ENCODE measurements at regions not wholly inside any gene's neighbourhood (a gene's known extent, or its start where the extent isn't known, plus 50 kb on each side); places are given as distances from the start of the nearest gene placed in this dataset.

DNA sequence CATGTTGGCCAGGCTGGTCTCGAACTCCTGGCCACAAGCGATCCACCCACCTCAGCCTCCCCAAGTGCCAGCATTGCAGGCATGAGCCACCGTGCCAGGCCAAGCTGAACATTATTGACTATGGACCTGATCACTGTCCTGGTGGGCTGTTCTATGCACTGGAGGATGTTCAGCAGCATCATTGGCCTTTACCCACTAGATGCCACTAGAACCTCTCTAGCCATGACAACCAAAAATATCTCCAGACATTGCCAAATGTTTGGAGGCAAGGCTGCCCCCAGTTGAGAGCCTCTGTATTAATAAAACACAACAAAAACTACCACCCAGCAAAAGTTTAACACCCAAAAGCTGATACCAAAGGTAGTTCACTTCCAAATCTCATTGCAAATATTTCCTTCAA, 110.8 kb upstream of the SOD1 start:
- TF ChIP-seq GATA1 (IDR thresholded peaks at IDR 0.05; ENCODE audit: low read depth, low read length) = no peak
- no peak for TF ChIP-seq POLR2A (IDR thresholded peaks at IDR 0.05; ENCODE audit: low read length)

Measured in erythroblast (primary cell).